Mesenchymal stem cell (in vitro differentiated cells and primary cell): ENCODE measurements at regions not wholly inside any gene's neighbourhood (a gene's known extent, or its start where the extent isn't known, plus 50 kb on each side); places are given as distances from the start of the nearest gene placed in this dataset.

ENCODE experiments used
- DNase-seq: peaks from one replicate; pipeline ENCODE4 v3.0.0-alpha.2; 2013
- H2AFZ ChIP-seq: one replicate; pipeline ENCODE4 v1.6.1; 2013; ENCODE audit warnings: low read depth, mild to moderate bottlenecking, control low read depth, inconsistent platforms, low read length, moderate library complexity
- H2AK5ac ChIP-seq: 2 replicates; pipeline ENCODE4 v1.6.1; 2013; ENCODE audit warnings: low read length, moderate library complexity, mild to moderate bottlenecking, inconsistent platforms; ENCODE audit not compliant: severe bottlenecking
- H2BK120ac ChIP-seq: one replicate; pipeline ENCODE4 v1.6.1; 2013; ENCODE audit warnings: low read depth, mild to moderate bottlenecking, inconsistent platforms, low read length, moderate library complexity
- H2BK12ac ChIP-seq, 2 experiments: one replicate each; pipeline ENCODE4 v1.6.1; 2013; ENCODE audit warnings: inconsistent platforms in 2 of 2, low read length in 2 of 2, mild to moderate bottlenecking in 2 of 2, moderate library complexity in 2 of 2, control low read depth in 1 of 2
- H2BK15ac ChIP-seq: one replicate; pipeline ENCODE4 v1.6.1; 2013; ENCODE audit warnings: mild to moderate bottlenecking, low read depth, inconsistent platforms; ENCODE audit not compliant: poor library complexity, severe bottlenecking
- H2BK5ac ChIP-seq: 2 replicates; pipeline ENCODE4 v1.6.1; 2013; ENCODE audit warnings: low read depth, mild to moderate bottlenecking, low read length, control low read depth, inconsistent platforms; ENCODE audit not compliant: poor library complexity, severe bottlenecking
- H3K14ac ChIP-seq, 2 experiments: one replicate each; pipeline ENCODE4 v1.6.1; 2013; ENCODE audit warnings: inconsistent platforms in 2 of 2, low read length in 2 of 2, control low read depth in 1 of 2, mild to moderate bottlenecking in 1 of 2, moderate library complexity in 1 of 2
- H3K18ac ChIP-seq, 2 experiments: one replicate each; pipeline ENCODE4 v1.6.1; 2013; ENCODE audit warnings: inconsistent platforms in 2 of 2, low read length in 2 of 2, control low read depth in 1 of 2, low read depth in 1 of 2, mild to moderate bottlenecking in 1 of 2
- H3K23ac ChIP-seq, 2 experiments: one replicate each; pipeline ENCODE4 v1.6.1; 2013; ENCODE audit warnings: inconsistent platforms in 2 of 2, low read length in 2 of 2, mild to moderate bottlenecking in 2 of 2, moderate library complexity in 2 of 2, control low read depth in 1 of 2
- H3K27ac ChIP-seq: 2 replicates; pipeline ENCODE4 v1.5.1; 2013; ENCODE audit warnings: mild to moderate bottlenecking, moderate library complexity, low read length, control low read depth, inconsistent platforms; ENCODE audit not compliant: poor library complexity, severe bottlenecking
- H3K27me3 ChIP-seq, 2 experiments: 2 replicates each; pipeline versions ENCODE4 v1.6.1 to v1.7.0; 2013; ENCODE audit warnings: low read length in 2 of 2, mild to moderate bottlenecking in 2 of 2, moderate library complexity in 2 of 2, control low read depth in 1 of 2, inconsistent platforms in 1 of 2; ENCODE audit not compliant: control insufficient read depth in 1 of 2, insufficient read depth in 1 of 2
- H3K36me3 ChIP-seq, 2 experiments: 2 replicates each; pipeline versions ENCODE4 v1.6.1 to v1.7.0; 2013; ENCODE audit warnings: low read length in 2 of 2, control low read depth in 1 of 2, inconsistent platforms in 1 of 2, low read depth in 1 of 2, mild to moderate bottlenecking in 1 of 2; ENCODE audit not compliant: insufficient read depth in 2 of 2, control insufficient read depth in 1 of 2
- H3K4ac ChIP-seq, 2 experiments: one replicate each; pipeline ENCODE4 v1.6.1; 2013; ENCODE audit warnings: inconsistent platforms in 2 of 2, low read length in 2 of 2, mild to moderate bottlenecking in 2 of 2, moderate library complexity in 2 of 2, control low read depth in 1 of 2, low read depth in 1 of 2
- H3K4me1 ChIP-seq: 2 replicates; pipeline ENCODE4 v1.6.1; 2013; ENCODE audit warnings: low read depth, low read length, control low read depth; ENCODE audit not compliant: control insufficient read depth, insufficient read depth
- H3K4me2 ChIP-seq: 2 replicates; pipeline ENCODE4 v1.6.1; 2013; ENCODE audit warnings: low read length, mild to moderate bottlenecking, inconsistent platforms; ENCODE audit not compliant: poor library complexity, severe bottlenecking
- H3K4me3 ChIP-seq, 2 experiments: 2 replicates each; pipeline versions ENCODE4 v1.5.1 to v1.7.0; 2013; ENCODE audit warnings: low read length in 2 of 2, mild to moderate bottlenecking in 2 of 2, control low read depth in 1 of 2, low read depth in 1 of 2; ENCODE audit not compliant: insufficient read depth in 1 of 2
- H3K79me1 ChIP-seq: replicated peaks from 2 replicates; pipeline ENCODE4 v1.6.1; 2013; ENCODE audit warnings: mild to moderate bottlenecking, control low read depth, low read length, inconsistent platforms; ENCODE audit not compliant: poor library complexity, severe bottlenecking
- H3K9ac ChIP-seq: 2 replicates; pipeline ENCODE4 v1.7.0; 2013; ENCODE audit warnings: mild to moderate bottlenecking, low read length, moderate library complexity
- H3K9me3 ChIP-seq: 2 replicates; pipeline ENCODE4 v1.7.0; 2013; ENCODE audit warnings: mild to moderate bottlenecking, low read length; ENCODE audit not compliant: control insufficient read depth
- H4K8ac ChIP-seq: one replicate; pipeline ENCODE4 v1.6.1; 2013; ENCODE audit warnings: inconsistent platforms, mild to moderate bottlenecking, low read length, moderate library complexity
- H4K91ac ChIP-seq: one replicate; pipeline ENCODE4 v1.6.1; 2013; ENCODE audit warnings: mild to moderate bottlenecking, low read length, inconsistent platforms
- WGBS: methylation state at CpG from one replicate; pipeline ENCODE4 v1.1.7; 2013; ENCODE audit warnings: mixed read lengths; 5-methylcytosine and 5-hydroxymethylcytosine counted together

DNA sequence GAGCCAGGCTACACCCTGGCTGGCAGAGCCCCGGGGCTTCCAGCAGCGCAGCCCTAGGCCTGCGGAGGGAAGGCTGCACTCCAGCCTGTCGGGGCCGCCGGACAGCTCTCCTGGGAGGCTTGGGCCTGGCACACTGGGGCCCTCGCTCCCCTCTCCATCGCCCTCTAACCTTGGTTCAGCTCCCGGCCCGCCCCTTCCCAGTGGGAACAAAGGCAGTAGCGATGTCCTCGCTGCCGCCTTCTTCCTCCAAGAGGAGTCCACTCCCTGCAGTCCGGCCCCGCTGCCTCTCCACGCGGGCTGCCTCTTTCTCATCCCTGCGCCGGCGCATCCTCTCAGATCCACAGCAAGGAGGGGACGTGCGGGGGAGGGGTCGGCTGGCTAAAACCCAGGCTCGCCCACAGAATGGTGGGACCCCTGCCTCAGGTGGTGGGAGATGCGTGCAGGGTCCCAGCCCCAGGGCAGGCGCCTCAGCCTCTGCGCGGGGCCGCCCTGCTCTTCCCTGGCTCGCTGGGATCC is 138.1 kb downstream of the TWIST2 start:
- H3K27me3 ChIP-seq: no peaks in the 10 kb centered on the region
- H4K91ac ChIP-seq: no peak overlapping the region
- no peak overlapping the region for H2BK12ac ChIP-seq
- no peak overlapping the region for H3K4me2 ChIP-seq
- 86% methylated on average over 30 of the region's 30 CpGs for WGBS
- peak overlapping the region in 1 of 2 experiments; percentile 27 for H3K14ac ChIP-seq
- H2BK15ac ChIP-seq: no peak overlapping the region
- H3K9ac ChIP-seq: no peak overlapping the region
- no peaks in the 10 kb centered on the region for H3K9me3 ChIP-seq
- no peak overlapping the region for H2AFZ ChIP-seq
- H3K79me1 ChIP-seq: no peaks in the 10 kb centered on the region
- H2BK5ac ChIP-seq: no peak overlapping the region
- no peak overlapping the region for H2BK120ac ChIP-seq
- no peak for DNase-seq
- H3K18ac ChIP-seq: no peak overlapping the region
- no peak overlapping the region for H3K27ac ChIP-seq
- peak overlapping the region in 1 of 2 experiments; percentile 14 for H3K4me3 ChIP-seq
- H3K23ac ChIP-seq: no peak overlapping the region
- no peaks in the 10 kb centered on the region for H3K36me3 ChIP-seq
- H4K8ac ChIP-seq: no peak overlapping the region
- H2AK5ac ChIP-seq: no peak overlapping the region
- no peaks in the 10 kb centered on the region for H3K4me1 ChIP-seq
- H3K4ac ChIP-seq: no peak overlapping the region

DNA sequence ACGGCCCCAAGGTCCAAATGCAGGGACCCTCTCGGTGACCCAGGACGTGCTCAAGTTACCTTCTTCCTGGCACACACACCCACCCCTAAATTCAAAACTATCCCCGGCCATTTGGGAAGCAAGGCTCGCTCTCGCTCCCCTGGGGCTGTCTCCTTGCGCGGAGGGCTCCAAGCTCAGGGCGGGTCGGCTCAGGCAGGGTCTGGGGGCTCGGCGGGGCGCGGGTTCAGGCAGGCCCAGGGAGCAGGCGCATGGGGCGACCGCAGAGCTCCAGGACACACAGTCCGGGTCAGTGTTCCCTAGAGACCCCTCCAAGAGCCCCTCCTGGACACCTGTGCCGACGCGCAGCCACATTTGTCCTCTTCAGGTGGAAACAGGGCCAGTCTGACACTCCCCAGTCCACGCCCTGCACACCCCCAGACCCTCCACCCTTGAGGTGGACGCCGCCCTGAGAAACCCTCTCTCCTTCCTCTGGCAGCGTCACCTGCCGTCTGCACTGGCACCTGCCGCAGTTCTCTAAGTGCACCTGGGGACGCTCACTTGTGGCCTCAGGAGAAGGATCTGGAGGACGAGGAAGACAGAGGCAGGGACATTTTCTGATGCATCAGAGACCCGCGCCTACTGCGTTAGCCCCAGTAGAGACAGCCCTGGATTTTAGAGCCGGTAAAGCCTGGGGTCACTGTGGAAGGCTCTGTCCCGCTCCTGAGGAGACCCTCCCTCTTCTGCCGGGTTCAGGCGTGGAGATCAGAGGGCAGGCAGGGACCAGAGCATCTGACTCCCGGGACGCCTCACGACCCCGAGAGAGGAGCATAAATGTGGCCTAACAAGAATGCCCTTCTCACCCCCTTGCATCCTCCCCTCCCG is 138.8 kb downstream of the TWIST2 start:
- Histone ChIP-seq H2AFZ (no peak overlapping the region), H3K4me3 (no peak overlapping the region), H2BK120ac (no peak overlapping the region), H3K36me3 (no peaks in the 10 kb centered on the region), H3K79me1 (no peaks in the 10 kb centered on the region), H3K9ac (no peak overlapping the region), H3K27ac (no peak overlapping the region), H3K27me3 (no peaks in the 10 kb centered on the region), H2AK5ac (no peak overlapping the region), H4K8ac (no peak overlapping the region), H3K9me3 (no peaks in the 10 kb centered on the region), H2BK15ac (no peak overlapping the region), H2BK5ac (no peak overlapping the region), H3K4me1 (no peaks in the 10 kb centered on the region), H3K18ac (no peak overlapping the region), H3K14ac (no peak overlapping the region), H4K91ac (no peak overlapping the region), H3K4me2 (no peak overlapping the region), H3K4ac (no peak overlapping the region), H2BK12ac (no peak overlapping the region), H3K23ac (no peak overlapping the region)
- 87% methylated on average over 38 of the region's 41 CpGs for WGBS
- DNase-seq: no peak

DNA sequence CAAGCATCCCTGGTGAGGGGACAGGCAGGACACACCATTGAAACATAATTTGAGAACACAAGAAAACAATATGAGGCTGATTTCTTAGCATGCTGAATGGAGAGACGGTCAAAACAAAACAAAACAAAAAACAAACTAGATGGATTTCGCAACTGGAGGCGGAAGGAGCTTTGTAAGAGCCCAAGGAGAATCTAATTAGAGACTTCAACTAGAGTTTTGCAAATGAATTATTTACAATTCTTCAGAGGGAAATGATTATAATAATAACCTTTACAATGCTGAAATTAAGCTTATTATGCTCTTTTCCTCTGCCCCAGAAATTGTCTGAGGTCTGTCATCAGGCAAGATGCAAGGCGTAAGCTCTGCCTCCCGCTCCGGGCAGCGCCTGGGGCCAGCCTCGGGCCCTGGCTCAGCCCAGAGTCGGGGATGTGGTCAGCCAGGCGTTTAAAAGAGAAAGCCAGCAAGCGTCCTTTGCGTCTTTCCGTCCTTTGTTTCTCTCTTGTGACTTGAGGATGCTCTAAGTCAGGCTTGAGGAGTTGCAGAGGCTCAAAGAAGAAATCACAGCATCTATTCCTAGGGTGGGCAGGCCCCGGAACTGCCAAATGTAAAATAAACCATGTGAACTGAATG is 139.6 kb downstream of the TWIST2 start:
- no peak overlapping the region for H2AFZ ChIP-seq
- H2BK15ac ChIP-seq: no peak overlapping the region
- no peak overlapping the region for H3K23ac ChIP-seq
- no peak overlapping the region for H3K4me2 ChIP-seq
- H3K27ac ChIP-seq: no peak overlapping the region
- no peak overlapping the region for H2AK5ac ChIP-seq
- no peak overlapping the region for H2BK12ac ChIP-seq
- no peak overlapping the region for H2BK120ac ChIP-seq
- H3K14ac ChIP-seq: no peak overlapping the region
- H3K27me3 ChIP-seq: no peaks in the 10 kb centered on the region
- H4K8ac ChIP-seq: no peak overlapping the region
- no peak overlapping the region for H3K18ac ChIP-seq
- DNase-seq: no peak
- no peaks in the 10 kb centered on the region for H3K79me1 ChIP-seq
- no peaks in the 10 kb centered on the region for H3K4me1 ChIP-seq
- H4K91ac ChIP-seq: no peak overlapping the region
- H3K9ac ChIP-seq: no peak overlapping the region
- H3K4ac ChIP-seq: no peak overlapping the region
- WGBS: 83% methylated on average over 13 of the region's 14 CpGs
- no peaks in the 10 kb centered on the region for H3K9me3 ChIP-seq
- no peak overlapping the region for H3K4me3 ChIP-seq
- H3K36me3 ChIP-seq: no peaks in the 10 kb centered on the region
- no peak overlapping the region for H2BK5ac ChIP-seq

DNA sequence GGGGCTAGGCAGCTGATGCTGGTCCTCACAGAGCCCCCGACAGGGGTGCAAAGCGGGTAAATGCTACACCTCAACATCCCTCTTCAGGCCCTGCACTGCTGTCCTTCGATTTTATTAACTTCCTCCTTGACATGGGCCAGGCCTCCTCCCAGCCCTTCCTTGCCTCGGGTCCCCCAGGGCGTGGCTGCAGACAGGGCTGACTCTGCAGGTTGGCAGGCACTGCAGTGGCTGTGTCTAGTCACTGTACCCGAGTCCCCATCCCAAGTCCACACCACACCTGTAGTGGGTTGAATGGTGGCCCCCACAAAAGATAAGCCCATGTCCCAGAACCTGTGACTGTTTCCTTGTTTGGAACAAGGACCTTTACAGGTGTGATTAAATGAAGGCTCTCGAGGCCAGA is 140.2 kb downstream of the TWIST2 start:
- H3K27ac ChIP-seq: no peak overlapping the region
- no peak overlapping the region for H2AK5ac ChIP-seq
- no peak overlapping the region for H4K8ac ChIP-seq
- H3K4me3 ChIP-seq: no peak overlapping the region
- H3K4me2 ChIP-seq: no peak overlapping the region
- no peaks in the 10 kb centered on the region for H3K79me1 ChIP-seq
- H2BK15ac ChIP-seq: no peak overlapping the region
- H3K36me3 ChIP-seq: no peaks in the 10 kb centered on the region
- no peak overlapping the region for H3K9ac ChIP-seq
- 77% methylated on average over 7 of the region's 7 CpGs for WGBS
- H3K18ac ChIP-seq: no peak overlapping the region
- no peak overlapping the region for H3K4ac ChIP-seq
- no peak overlapping the region for H3K14ac ChIP-seq
- H3K27me3 ChIP-seq: no peaks in the 10 kb centered on the region
- no peak overlapping the region for H4K91ac ChIP-seq
- H2BK5ac ChIP-seq: no peak overlapping the region
- H2BK12ac ChIP-seq: no peak overlapping the region
- no peak overlapping the region for H3K23ac ChIP-seq
- no peak overlapping the region for H2BK120ac ChIP-seq
- H2AFZ ChIP-seq: no peak overlapping the region
- H3K4me1 ChIP-seq: no peaks in the 10 kb centered on the region
- DNase-seq: no peak
- no peaks in the 10 kb centered on the region for H3K9me3 ChIP-seq
